ENCODE measurements at regions not wholly inside any gene's neighbourhood (a gene's known extent, or its start where the extent isn't known, plus 50 kb on each side); places are given as distances from the start of the nearest gene placed in this dataset.
"Not testable (repeated sequence)": the region's sequence is repeated elsewhere in the genome, so short reads cannot be mapped to it uniquely, and the experiment has no call there.

DNA sequence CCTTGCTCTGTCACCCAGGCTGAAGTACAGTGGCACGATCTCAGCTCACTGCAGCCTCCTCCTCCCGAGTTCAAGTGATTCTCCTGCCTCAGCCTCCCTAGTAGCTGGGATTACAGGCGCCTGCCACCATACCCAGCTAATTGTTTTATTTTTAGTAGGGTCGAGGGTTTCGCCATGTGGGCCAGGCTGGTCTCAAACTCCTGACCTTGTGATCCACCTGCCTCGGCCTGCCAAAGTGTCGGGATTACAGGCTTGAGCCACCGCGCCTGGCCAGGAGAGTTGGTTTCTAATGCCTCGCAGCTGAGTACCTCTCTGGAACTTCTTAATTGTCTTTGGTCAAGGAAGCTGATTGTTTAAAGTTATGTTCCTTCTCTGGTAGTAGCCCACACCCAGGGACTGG lies 702.7 kb upstream of the SLITRK6 start:
- TF ChIP-seq, protein P1, sequence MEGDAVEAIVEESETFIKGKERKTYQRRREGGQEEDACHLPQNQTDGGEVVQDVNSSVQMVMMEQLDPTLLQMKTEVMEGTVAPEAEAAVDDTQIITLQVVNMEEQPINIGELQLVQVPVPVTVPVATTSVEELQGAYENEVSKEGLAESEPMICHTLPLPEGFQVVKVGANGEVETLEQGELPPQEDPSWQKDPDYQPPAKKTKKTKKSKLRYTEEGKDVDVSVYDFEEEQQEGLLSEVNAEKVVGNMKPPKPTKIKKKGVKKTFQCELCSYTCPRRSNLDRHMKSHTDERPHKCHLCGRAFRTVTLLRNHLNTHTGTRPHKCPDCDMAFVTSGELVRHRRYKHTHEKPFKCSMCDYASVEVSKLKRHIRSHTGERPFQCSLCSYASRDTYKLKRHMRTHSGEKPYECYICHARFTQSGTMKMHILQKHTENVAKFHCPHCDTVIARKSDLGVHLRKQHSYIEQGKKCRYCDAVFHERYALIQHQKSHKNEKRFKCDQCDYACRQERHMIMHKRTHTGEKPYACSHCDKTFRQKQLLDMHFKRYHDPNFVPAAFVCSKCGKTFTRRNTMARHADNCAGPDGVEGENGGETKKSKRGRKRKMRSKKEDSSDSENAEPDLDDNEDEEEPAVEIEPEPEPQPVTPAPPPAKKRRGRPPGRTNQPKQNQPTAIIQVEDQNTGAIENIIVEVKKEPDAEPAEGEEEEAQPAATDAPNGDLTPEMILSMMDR (IDR thresholded peaks at IDR 0.05 in 4 of 5, conservative IDR thresholded peaks at IDR 0.05 in 1 of 5), result not testable (repeated sequence)
- TF ChIP-seq POLR2A (IDR thresholded peaks at IDR 0.05), result not testable (repeated sequence)

Data from gastrocnemius medialis (tissue), 4 donors.